ENCODE measurements at regions not wholly inside any gene's neighbourhood (a gene's known extent, or its start where the extent isn't known, plus 50 kb on each side); places are given as distances from the start of the nearest gene placed in this dataset.

GRCh38 chr3:67863869-67864268 lies 209.5 kb upstream of the SUCLG2 start:
- no peak for DNase-seq

GRCh38 chr3:67860429-67860828 lies 206.0 kb upstream of the SUCLG2 start:
- DNase-seq = no peak

GRCh38 chr3:67858492-67858891 lies 204.1 kb upstream of the SUCLG2 start:
- DNase-seq = no peak

GRCh38 chr3:67856718-67857117 lies 202.3 kb upstream of the SUCLG2 start:
- DNase-seq = no peak

GRCh38 chr3:67854663-67855062 lies 200.3 kb upstream of the SUCLG2 start:
- no peak for DNase-seq

- no peak for DNase-seq
These were observed 199.1 kb upstream of the SUCLG2 start for GRCh38 chr3:67853520-67853919.

- DNase-seq = no peak
These were observed 193.9 kb upstream of the SUCLG2 start for GRCh38 chr3:67848299-67848698.

GRCh38 chr3:67846166-67846565 lies 191.8 kb upstream of the SUCLG2 start:
- DNase-seq = no peak

- DNase-seq = no peak
These were observed 178.4 kb upstream of the SUCLG2 start for GRCh38 chr3:67832817-67833216.

- DNase-seq = no peak
These were observed 176.8 kb upstream of the SUCLG2 start for GRCh38 chr3:67831262-67831661.

- no peak for DNase-seq
These were observed 174.1 kb upstream of the SUCLG2 start for GRCh38 chr3:67828486-67829010.

- DNase-seq = no peak
These were observed 166.7 kb upstream of the SUCLG2 start for GRCh38 chr3:67821135-67821534.

- no peak for DNase-seq
These were observed 165.0 kb upstream of the SUCLG2 start for GRCh38 chr3:67819447-67819846.

GRCh38 chr3:67809370-67809935 lies 155.0 kb upstream of the SUCLG2 start:
- no peak for DNase-seq

- no peak for DNase-seq
These were observed 154.5 kb upstream of the SUCLG2 start for GRCh38 chr3:67808906-67809305.

- DNase-seq = no peak
These were observed 150.2 kb upstream of the SUCLG2 start for GRCh38 chr3:67804578-67804977.

- DNase-seq = no peak
These were observed 149.7 kb upstream of the SUCLG2 start for GRCh38 chr3:67804089-67804488.

- DNase-seq = no peak
These were observed 144.0 kb upstream of the SUCLG2 start for GRCh38 chr3:67798412-67798811.

GRCh38 chr3:67791620-67792019 lies 137.2 kb upstream of the SUCLG2 start:
- no peak for DNase-seq

- DNase-seq = peak; percentile 54
These were observed 135.6 kb upstream of the SUCLG2 start for GRCh38 chr3:67790043-67790442.

- no peak for DNase-seq
These were observed 134.0 kb upstream of the SUCLG2 start for GRCh38 chr3:67788396-67788795.

GRCh38 chr3:67783281-67784250 lies 129.2 kb upstream of the SUCLG2 start:
- no peak for DNase-seq

- DNase-seq = no peak
These were observed 127.5 kb upstream of the SUCLG2 start for GRCh38 chr3:67781871-67782270.

GRCh38 chr3:67781218-67781617 lies 126.8 kb upstream of the SUCLG2 start:
- no peak for DNase-seq
